ENCODE measurements at regions not wholly inside any gene's neighbourhood (a gene's known extent, or its start where the extent isn't known, plus 50 kb on each side); places are given as distances from the start of the nearest gene placed in this dataset.

DNA sequence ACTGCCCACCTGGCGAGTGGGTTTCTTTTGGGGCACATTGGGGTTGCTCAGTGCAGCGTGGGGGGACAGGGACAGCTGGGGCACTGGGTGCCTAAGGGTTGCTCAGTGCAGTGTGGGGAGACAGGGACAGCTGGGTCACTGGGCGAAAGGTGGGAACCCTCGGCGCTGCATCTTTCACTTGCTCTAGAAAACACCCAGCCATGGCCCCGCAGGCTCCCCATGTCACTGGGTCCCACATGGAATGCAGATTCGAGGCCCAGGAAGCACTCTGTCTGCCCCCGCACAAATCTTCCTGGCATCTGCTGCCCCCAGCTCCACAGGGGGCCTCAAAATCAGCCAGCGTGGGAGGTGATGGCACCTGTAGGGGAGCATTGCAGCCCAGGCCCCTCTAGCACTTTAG is 229.3 kb downstream of the BRD1 start:
- FAIRE-seq (no peak), DNase-seq (ENCODE audit: insufficient read length, low spot score) (no peak)
- TF ChIP-seq TAF1 (IDR thresholded peaks at IDR 0.05; ENCODE audit: low read depth, low read length) = no peak
- TF ChIP-seq PAX5 (IDR thresholded peaks at IDR 0.05; ENCODE audit: insufficient read depth, low read length, severe bottlenecking) = no peak
- TF ChIP-seq POLR2AphosphoS5 (IDR thresholded peaks at IDR 0.05; ENCODE audit: low read depth, low read length) = no peak
- no peak for TF ChIP-seq POU2F2 (IDR thresholded peaks at IDR 0.05; ENCODE audit: low read depth, low read length)
- TF ChIP-seq POLR2A (IDR thresholded peaks at IDR 0.05; ENCODE audit: low read depth, low read length) = no peak

DNA sequence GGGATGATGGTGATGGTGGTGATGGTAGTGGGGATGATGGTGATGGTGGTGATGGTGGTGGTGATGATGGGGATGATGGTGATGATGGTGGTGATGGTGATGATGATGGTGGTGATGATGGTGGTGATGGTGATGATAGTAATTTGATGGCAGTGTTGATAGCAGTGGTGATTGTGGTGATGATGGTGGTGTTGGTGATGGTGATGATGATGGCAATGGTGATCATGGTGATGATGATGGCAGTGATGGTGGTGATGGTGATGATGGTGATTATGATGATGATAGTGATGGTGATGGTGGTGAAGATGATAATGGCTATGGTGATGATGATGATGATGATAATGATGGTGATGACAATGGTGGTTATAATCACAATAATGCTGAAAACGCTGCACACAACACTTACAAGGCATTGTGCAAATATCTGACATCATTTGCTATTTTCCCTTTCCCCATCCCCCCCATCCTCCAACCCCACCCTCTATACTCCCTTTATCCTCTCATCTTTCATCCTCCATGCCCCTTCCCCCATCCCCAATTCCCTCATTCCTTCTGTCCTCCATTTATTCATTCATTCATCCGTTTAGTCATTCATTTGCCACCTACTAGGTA is 230.1 kb downstream of the BRD1 start:
- no peak for DNase-seq (ENCODE audit: insufficient read length, low spot score)
- TF ChIP-seq PAX5 (IDR thresholded peaks at IDR 0.05; ENCODE audit: insufficient read depth, low read length, severe bottlenecking) (no peak), POU2F2 (IDR thresholded peaks at IDR 0.05; ENCODE audit: low read depth, low read length) (no peak), TAF1 (IDR thresholded peaks at IDR 0.05; ENCODE audit: low read depth, low read length) (no peak), SPI1 (IDR thresholded peaks at IDR 0.05; ENCODE audit: low read depth, low read length) (no peak), POLR2AphosphoS5 (IDR thresholded peaks at IDR 0.05; ENCODE audit: low read depth, low read length) (no peak), POLR2A (IDR thresholded peaks at IDR 0.05; ENCODE audit: low read depth, low read length) (no peak)
- peak; percentile 78 for FAIRE-seq

DNA sequence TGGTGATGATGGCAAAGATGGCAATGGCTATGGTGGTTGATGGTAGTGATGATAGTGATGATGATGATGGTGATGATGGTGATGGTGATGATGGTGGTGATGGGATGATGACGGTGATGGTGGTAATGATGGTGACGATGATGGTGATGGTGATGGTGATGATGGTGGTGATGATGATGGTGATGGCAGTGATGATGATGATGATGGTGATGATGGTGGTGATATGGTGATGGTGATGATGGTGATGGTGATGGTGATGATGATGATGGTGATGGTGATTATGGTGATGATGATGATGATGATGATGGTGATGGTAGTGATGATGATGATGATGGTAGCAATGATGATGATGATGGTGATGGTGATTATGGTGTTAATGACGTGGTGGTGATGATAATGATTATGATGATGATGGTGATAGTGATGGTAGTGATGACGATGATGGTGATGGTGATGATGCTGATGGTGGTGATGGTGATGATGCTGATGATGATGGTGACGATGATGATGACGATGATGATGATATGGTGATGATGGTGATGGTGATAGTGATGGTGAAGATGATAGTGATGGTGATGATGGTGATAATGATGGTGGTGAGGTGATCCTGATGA is 232.1 kb downstream of the BRD1 start:
- FAIRE-seq (peak; percentile 74), DNase-seq (ENCODE audit: insufficient read length, low spot score) (no peak)
- TF ChIP-seq PAX5 (IDR thresholded peaks at IDR 0.05; ENCODE audit: insufficient read depth, low read length, severe bottlenecking) (no peak), POLR2A (IDR thresholded peaks at IDR 0.05; ENCODE audit: low read depth, low read length) (no peak), TAF1 (IDR thresholded peaks at IDR 0.05; ENCODE audit: low read depth, low read length) (no peak), POLR2AphosphoS5 (IDR thresholded peaks at IDR 0.05; ENCODE audit: low read depth, low read length) (no peak), POU2F2 (IDR thresholded peaks at IDR 0.05; ENCODE audit: low read depth, low read length) (no peak), SPI1 (IDR thresholded peaks at IDR 0.05; ENCODE audit: low read depth, low read length) (no peak)

DNA sequence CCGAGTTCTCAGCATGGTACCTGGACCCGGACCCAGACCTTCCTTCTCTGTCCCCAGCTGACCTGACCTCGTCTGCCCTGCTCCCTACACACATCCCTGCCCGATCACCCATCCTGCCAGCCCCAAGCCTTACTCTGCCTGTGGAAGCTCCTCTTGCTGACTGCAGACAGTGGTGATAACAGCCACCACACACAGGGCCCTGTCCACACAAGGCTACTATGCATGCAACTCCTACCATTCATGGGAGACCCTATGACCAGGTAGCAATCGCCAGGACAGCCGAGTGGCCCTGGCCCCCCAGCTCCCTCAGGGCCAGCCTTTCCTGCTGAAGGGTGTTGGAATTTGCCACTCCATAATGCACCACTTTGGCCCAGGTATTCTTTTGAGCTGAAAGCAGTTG is 233.6 kb downstream of the BRD1 start:
- no peak for DNase-seq (ENCODE audit: insufficient read length, low spot score)
- TF ChIP-seq PAX5 (IDR thresholded peaks at IDR 0.05; ENCODE audit: insufficient read depth, low read length, severe bottlenecking) = no peak
- no peak for TF ChIP-seq TAF1 (IDR thresholded peaks at IDR 0.05; ENCODE audit: low read depth, low read length)
- TF ChIP-seq POU2F2 (IDR thresholded peaks at IDR 0.05; ENCODE audit: low read depth, low read length) = no peak
- no peak for TF ChIP-seq SPI1 (IDR thresholded peaks at IDR 0.05; ENCODE audit: low read depth, low read length)
- TF ChIP-seq POLR2A (IDR thresholded peaks at IDR 0.05; ENCODE audit: low read depth, low read length) = no peak
- TF ChIP-seq POLR2AphosphoS5 (IDR thresholded peaks at IDR 0.05; ENCODE audit: low read depth, low read length) = no peak
- no peak for FAIRE-seq

DNA sequence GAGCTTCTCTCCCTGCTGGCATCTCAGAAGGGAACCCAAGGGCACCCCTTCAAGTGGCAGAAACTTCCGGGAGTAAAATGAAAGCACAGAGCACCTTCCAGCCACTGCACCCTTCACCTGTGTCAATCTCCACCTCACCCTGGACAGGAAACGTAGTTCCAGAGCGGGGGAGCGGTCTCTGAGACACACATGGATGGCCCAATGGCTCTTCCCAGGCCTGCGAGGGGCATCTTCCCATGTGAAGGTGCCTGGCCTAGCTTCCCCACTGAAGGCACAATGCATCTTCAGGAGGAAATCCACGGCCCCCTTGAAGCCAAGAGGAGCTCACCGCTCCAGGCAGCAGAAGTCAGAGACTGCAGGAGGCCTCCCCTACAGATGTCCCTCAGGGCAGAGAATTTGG is 234.2 kb downstream of the BRD1 start:
- TF ChIP-seq POLR2AphosphoS5 (IDR thresholded peaks at IDR 0.05; ENCODE audit: low read depth, low read length) = no peak
- TF ChIP-seq POU2F2 (IDR thresholded peaks at IDR 0.05; ENCODE audit: low read depth, low read length) = no peak
- no peak for TF ChIP-seq TAF1 (IDR thresholded peaks at IDR 0.05; ENCODE audit: low read depth, low read length)
- no peak for TF ChIP-seq PAX5 (IDR thresholded peaks at IDR 0.05; ENCODE audit: insufficient read depth, low read length, severe bottlenecking)
- no peak for TF ChIP-seq POLR2A (IDR thresholded peaks at IDR 0.05; ENCODE audit: low read depth, low read length)
- TF ChIP-seq SPI1 (IDR thresholded peaks at IDR 0.05; ENCODE audit: low read depth, low read length) = no peak
- no peak for DNase-seq (ENCODE audit: insufficient read length, low spot score)

DNA sequence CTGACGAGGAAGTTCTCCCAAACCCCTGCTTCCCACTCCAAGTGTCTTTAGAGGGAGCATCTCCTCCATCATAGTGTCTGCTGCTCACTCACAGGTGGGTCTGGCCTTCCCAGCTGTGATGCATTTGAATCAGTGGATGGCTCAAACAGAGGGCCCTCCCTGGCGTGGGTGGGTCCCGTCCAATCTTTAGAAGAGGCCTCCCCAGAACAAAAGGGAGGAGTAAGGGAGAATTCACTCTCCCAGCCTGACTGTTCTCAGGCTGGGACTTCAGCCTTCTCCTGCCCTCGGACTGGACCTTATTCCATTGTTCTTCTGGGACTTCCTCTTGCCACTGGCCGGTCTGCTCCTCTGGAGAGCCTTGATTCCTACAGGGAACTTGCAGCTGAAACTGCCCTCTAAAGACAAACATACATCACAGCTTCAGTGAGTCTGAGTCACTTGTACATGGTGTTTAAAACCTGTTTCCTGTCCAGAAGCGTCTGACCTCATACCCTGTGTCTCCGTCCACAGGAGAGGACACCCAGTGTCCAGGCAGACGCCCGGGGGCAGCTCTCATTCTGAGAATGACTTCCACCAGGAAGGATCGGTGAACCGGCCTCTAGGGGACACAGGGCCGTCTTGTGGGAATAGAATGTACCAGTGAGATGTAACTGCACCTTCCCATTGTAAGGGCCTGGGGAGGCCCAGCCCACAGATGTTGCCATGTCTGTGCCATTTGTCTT is 234.7 kb downstream of the BRD1 start:
- DNase-seq (ENCODE audit: insufficient read length, low spot score) = no peak
- TF ChIP-seq POU2F2 (IDR thresholded peaks at IDR 0.05; ENCODE audit: low read depth, low read length) (no peak), PAX5 (IDR thresholded peaks at IDR 0.05; ENCODE audit: insufficient read depth, low read length, severe bottlenecking) (no peak), POLR2A (IDR thresholded peaks at IDR 0.05; ENCODE audit: low read depth, low read length) (no peak), POLR2AphosphoS5 (IDR thresholded peaks at IDR 0.05; ENCODE audit: low read depth, low read length) (no peak), TAF1 (IDR thresholded peaks at IDR 0.05; ENCODE audit: low read depth, low read length) (no peak), SPI1 (IDR thresholded peaks at IDR 0.05; ENCODE audit: low read depth, low read length) (no peak)
- FAIRE-seq = no peak

More for the DNA sequence above, 234.2 kb downstream of the BRD1 start:
- FAIRE-seq = no peak

DNA sequence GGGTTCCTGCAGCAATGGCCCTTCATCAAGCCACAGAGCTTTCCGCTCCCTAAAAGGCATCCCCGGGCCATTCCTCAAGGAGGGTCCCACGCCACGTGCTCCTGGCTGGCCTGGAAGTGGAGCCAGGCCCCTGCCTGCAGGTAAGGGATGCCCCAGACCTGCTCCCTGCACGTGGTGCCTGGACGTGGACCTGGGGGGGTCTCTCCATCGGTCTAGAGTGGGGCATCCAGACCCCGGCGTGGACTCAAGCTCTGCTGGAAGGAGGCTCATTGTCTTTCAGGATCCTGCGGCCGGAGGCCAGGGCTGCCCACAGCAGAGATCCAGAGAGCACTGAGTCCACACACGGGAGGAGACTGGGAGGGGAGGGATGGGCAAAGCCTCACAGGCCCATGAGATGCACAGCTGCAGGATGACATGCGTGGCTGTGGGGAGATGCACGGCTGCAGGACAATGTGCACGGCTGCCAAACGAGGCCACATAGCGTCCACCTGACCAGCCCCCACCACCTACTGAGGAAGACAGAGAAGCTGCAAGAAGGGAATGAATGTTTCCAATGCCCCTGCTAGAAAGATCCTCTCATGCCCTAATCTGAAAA is 236.7 kb downstream of the BRD1 start:
- TF ChIP-seq POLR2AphosphoS5 (IDR thresholded peaks at IDR 0.05; ENCODE audit: low read depth, low read length) (no peak), POLR2A (IDR thresholded peaks at IDR 0.05; ENCODE audit: low read depth, low read length) (no peak), POU2F2 (IDR thresholded peaks at IDR 0.05; ENCODE audit: low read depth, low read length) (no peak), PAX5 (IDR thresholded peaks at IDR 0.05; ENCODE audit: insufficient read depth, low read length, severe bottlenecking) (no peak), SPI1 (IDR thresholded peaks at IDR 0.05; ENCODE audit: low read depth, low read length) (no peak), TAF1 (IDR thresholded peaks at IDR 0.05; ENCODE audit: low read depth, low read length) (no peak)
- no peak for FAIRE-seq
- no peak for DNase-seq (ENCODE audit: insufficient read length, low spot score)

DNA sequence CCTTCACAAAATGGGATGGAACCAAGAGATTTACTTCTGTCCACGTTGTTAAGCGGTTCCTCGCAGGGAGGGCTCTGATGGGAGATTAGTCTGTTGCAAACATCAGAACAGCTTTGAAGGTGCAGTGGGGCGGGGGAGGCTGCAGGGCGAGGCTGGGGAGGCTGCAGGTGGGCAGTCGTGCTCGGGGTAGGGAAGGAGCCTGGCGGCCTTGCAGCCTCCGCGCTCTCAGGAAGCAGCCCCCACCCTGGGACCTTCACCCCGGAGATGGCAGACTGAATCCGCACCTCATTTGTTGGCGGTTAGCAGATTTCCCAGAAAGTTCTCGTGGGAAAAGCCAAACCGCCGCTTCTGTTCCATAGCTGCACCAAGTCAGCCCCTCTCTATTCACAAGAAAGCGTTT is 237.3 kb downstream of the BRD1 start:
- DNase-seq (ENCODE audit: insufficient read length, low spot score) (no peak), FAIRE-seq (no peak)
- no peak for TF ChIP-seq POU2F2 (IDR thresholded peaks at IDR 0.05; ENCODE audit: low read depth, low read length)
- TF ChIP-seq POLR2A (IDR thresholded peaks at IDR 0.05; ENCODE audit: low read depth, low read length) = no peak
- no peak for TF ChIP-seq POLR2AphosphoS5 (IDR thresholded peaks at IDR 0.05; ENCODE audit: low read depth, low read length)
- TF ChIP-seq PAX5 (IDR thresholded peaks at IDR 0.05; ENCODE audit: insufficient read depth, low read length, severe bottlenecking) = no peak
- no peak for TF ChIP-seq TAF1 (IDR thresholded peaks at IDR 0.05; ENCODE audit: low read depth, low read length)
- no peak for TF ChIP-seq SPI1 (IDR thresholded peaks at IDR 0.05; ENCODE audit: low read depth, low read length)

DNA sequence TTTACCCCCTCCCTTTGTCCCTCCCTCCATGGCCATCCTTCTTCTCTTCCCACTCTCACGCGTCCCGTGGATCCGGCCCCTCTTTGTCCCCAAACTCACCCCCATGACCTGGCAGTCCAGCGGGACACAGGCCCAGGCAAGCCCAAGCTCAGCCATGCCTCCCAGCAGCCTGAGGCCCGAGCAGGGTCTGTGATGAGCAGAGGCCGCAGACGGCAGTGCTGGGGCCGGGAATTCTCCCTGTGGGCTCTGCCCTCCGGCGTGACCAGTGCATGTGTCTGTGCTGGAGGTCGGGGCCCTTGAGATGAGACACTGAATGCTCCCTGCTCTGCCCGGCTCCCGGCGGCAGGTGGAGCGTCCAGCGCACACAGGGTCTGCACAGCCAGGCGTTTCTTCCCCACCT is 237.9 kb downstream of the BRD1 start:
- DNase-seq (ENCODE audit: insufficient read length, low spot score) = no peak
- FAIRE-seq = no peak
- TF ChIP-seq PAX5 (IDR thresholded peaks at IDR 0.05; ENCODE audit: insufficient read depth, low read length, severe bottlenecking) (no peak), POU2F2 (IDR thresholded peaks at IDR 0.05; ENCODE audit: low read depth, low read length) (no peak), POLR2AphosphoS5 (IDR thresholded peaks at IDR 0.05; ENCODE audit: low read depth, low read length) (no peak), SPI1 (IDR thresholded peaks at IDR 0.05; ENCODE audit: low read depth, low read length) (no peak), POLR2A (IDR thresholded peaks at IDR 0.05; ENCODE audit: low read depth, low read length) (no peak), TAF1 (IDR thresholded peaks at IDR 0.05; ENCODE audit: low read depth, low read length) (no peak)

Data from GM12891 (cell line).